H1 (cell line): ENCODE measurements at regions not wholly inside any gene's neighbourhood (a gene's known extent, or its start where the extent isn't known, plus 50 kb on each side); places are given as distances from the start of the nearest gene placed in this dataset.

Experiments used
- BACH1 ChIP-seq: IDR thresholded peaks from 2 replicates; pipeline ENCODE4 v1.6.1; 2012; ENCODE audit warnings: low read length, improper control_type of control experiment
- CEBPB ChIP-seq: IDR thresholded peaks from 2 replicates; pipeline ENCODE4 v1.6.1; 2012; ENCODE audit warnings: low read depth, low read length
- EZH2 ChIP-seq: fragments of 200-600 bp; sonication (generic); IDR thresholded peaks from 2 replicates; pipeline ENCODE4 v1.7.1; 2012; ENCODE audit warnings: low read depth, mild to moderate bottlenecking, moderate library complexity, low read length, inconsistent platforms; ENCODE audit not compliant: severe bottlenecking
- HDAC6 ChIP-seq: IDR thresholded peaks from one replicate; pipeline ENCODE4 v1.7.1; 2012; ENCODE audit warnings: low read depth, mild to moderate bottlenecking, inconsistent platforms, low read length, moderate library complexity
- JUND ChIP-seq: IDR thresholded peaks from 2 replicates; pipeline ENCODE4 v1.6.1; 2011; ENCODE audit warnings: mild to moderate bottlenecking, improper control_type of control experiment, low read length
- KDM1A ChIP-seq: fragments of 200-600, 300-600 bp; sonication (generic); IDR thresholded peaks from 2 replicates; pipeline ENCODE4 v1.7.1; 2016; ENCODE audit warnings: mild to moderate bottlenecking, low read length, borderline replicate concordance
- KDM5A ChIP-seq: fragments of 200-600 bp; IDR thresholded peaks from 2 replicates; pipeline ENCODE4 v1.7.1; 2012; ENCODE audit warnings: mild to moderate bottlenecking, low read length, inconsistent platforms, mixed read lengths
- NRF1 ChIP-seq: IDR thresholded peaks from 2 replicates; pipeline ENCODE4 v1.6.1; 2011; ENCODE audit warnings: mild to moderate bottlenecking, low read depth, low read length, improper control_type of control experiment
- POLR2A ChIP-seq, 2 experiments: IDR thresholded peaks; 1 replicate in 1 of 2; 2 replicates in 1 of 2; pipeline ENCODE4 v1.6.1; 2011; ENCODE audit warnings: low read depth in 2 of 2, low read length in 2 of 2, mild to moderate bottlenecking in 2 of 2; ENCODE audit errors: control extremely low read depth in 1 of 2
- RAD21 ChIP-seq, 2 experiments: IDR thresholded peaks in 1 of 2; conservative IDR thresholded peaks in 1 of 2; 2 replicates each; pipeline ENCODE4 v1.6.1; 2011; ENCODE audit warnings: low read depth in 2 of 2, low read length in 2 of 2, improper control_type of control experiment in 1 of 2, inconsistent platforms in 1 of 2, mild to moderate bottlenecking in 1 of 2, moderate library complexity in 1 of 2
- SP1 ChIP-seq: IDR thresholded peaks from 2 replicates; pipeline ENCODE4 v1.6.1; 2011; ENCODE audit warnings: low read depth, low read length
- TBP ChIP-seq: IDR thresholded peaks from 2 replicates; pipeline ENCODE4 v1.6.1; 2011; ENCODE audit warnings: low read depth, low read length, improper control_type of control experiment
- YY1 ChIP-seq: IDR thresholded peaks from 2 replicates; pipeline ENCODE4 v1.6.1; 2011; ENCODE audit warnings: low read depth, mild to moderate bottlenecking, low read length
- TF ChIP-seq, protein P1 (sequence below), 3 experiments: IDR thresholded peaks; 1 replicate in 2 of 3; 2 replicates in 1 of 3; pipeline versions ENCODE4 v1.5.1 to v1.6.1; 2011; ENCODE audit warnings: low read length in 3 of 3, mild to moderate bottlenecking in 3 of 3, inconsistent platforms in 2 of 3, low read depth in 1 of 3, moderate library complexity in 1 of 3; ENCODE audit not compliant: insufficient read depth in 1 of 3; ENCODE audit errors: control extremely low read depth in 1 of 3

DNA sequence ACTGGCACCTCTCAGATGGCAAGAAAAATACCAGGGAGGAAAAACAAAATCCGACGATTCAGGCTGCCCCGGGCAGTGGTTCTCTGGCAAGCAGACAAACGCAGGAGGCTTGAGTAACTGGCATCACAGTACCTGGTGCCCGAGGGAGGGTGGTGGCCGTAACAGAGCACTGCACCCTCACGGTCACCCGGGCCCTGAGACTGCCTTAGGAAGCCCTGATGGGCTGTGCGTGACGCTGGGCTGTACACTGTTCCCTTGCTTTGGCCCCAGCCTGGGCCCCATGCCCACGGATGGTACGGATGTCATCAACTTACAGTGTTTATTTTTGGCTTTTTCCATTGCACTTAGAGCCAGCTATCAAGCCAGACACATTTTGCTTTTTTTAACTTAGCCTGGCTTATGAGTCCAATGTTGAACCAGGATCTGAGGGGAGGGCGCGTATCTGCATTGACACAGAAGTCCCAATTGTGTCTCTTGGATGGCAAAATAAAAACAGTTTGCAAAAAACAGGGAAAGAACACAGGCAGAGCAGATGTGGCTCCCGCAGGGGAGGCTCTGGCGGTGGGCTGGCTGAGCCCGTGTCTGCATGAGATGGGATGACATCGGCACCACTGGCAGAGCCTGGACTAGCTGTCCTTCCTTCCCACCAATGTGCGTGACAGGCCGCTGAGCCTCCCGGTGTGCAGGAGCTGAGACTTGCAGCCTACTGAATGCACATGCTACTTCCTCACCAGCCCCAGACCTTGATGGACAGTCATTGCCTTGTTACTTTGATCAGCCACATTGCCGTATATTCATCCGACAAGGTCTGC lies 287.7 kb downstream of the FOXL1 start:
- TF ChIP-seq TBP (no peak), EZH2 (no peak), POLR2A (IDR thresholded peaks at IDR 0.05; ENCODE audit: control extremely low read depth in 1 of 2, low read depth in 2 of 2, low read length in 2 of 2) (no peak), RAD21 (IDR thresholded peaks at IDR 0.05 in 1 of 2, conservative IDR thresholded peaks at IDR 0.05 in 1 of 2; ENCODE audit: low read depth in 2 of 2, low read length in 2 of 2) (no peak), SP1 (no peak), BACH1 (no peak), YY1 (no peak), HDAC6 (no peak), KDM1A (no peak), JUND (no peak), KDM5A (no peak), NRF1 (no peak), CEBPB (no peak)
- TF ChIP-seq, protein P1, sequence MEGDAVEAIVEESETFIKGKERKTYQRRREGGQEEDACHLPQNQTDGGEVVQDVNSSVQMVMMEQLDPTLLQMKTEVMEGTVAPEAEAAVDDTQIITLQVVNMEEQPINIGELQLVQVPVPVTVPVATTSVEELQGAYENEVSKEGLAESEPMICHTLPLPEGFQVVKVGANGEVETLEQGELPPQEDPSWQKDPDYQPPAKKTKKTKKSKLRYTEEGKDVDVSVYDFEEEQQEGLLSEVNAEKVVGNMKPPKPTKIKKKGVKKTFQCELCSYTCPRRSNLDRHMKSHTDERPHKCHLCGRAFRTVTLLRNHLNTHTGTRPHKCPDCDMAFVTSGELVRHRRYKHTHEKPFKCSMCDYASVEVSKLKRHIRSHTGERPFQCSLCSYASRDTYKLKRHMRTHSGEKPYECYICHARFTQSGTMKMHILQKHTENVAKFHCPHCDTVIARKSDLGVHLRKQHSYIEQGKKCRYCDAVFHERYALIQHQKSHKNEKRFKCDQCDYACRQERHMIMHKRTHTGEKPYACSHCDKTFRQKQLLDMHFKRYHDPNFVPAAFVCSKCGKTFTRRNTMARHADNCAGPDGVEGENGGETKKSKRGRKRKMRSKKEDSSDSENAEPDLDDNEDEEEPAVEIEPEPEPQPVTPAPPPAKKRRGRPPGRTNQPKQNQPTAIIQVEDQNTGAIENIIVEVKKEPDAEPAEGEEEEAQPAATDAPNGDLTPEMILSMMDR (IDR thresholded peaks at IDR 0.05; ENCODE audit: control extremely low read depth in 1 of 3, insufficient read depth in 1 of 3, low read depth in 1 of 3, low read length in 3 of 3) = no peak
